HEK293 (cell line): ENCODE measurements at regions not wholly inside any gene's neighbourhood (a gene's known extent, or its start where the extent isn't known, plus 50 kb on each side); places are given as distances from the start of the nearest gene placed in this dataset.

Source experiments
- CTCF ChIA-PET: fragments of 350-600 bp; formaldehyde crosslinking; extraction: SDS; loops from one replicate; lab custom pipeline; 2021; ENCODE audit warnings: antibody characterized with exemption; lab: Yijun Ruan, JAX
- POLR2A ChIA-PET: fragments of 300-600 bp; formaldehyde crosslinking; extraction: SDS; loops from one replicate; lab custom pipeline; 2020; ENCODE audit warnings: antibody characterized with exemption, inconsistent platforms; lab: Yijun Ruan, JAX
- H3K27ac ChIP-seq: fragments of 200-500 bp; sonication (Bioruptor generic); 2 replicates; pipeline ENCODE4 v1.5.1; 2014; ENCODE audit warnings: low read depth, low read length, control low read depth, inconsistent platforms; ENCODE audit errors: extremely low read depth
- H3K36me3 ChIP-seq, 2 experiments: fragments of 200-500 bp in 1 of 2; sonication (Bioruptor generic) in 1 of 2; 1 replicate in 1 of 2; 2 replicates in 1 of 2; pipeline ENCODE4 v1.5.1; 2014 to 2017; ENCODE audit warnings: inconsistent platforms in 2 of 2, low read length in 2 of 2; ENCODE audit not compliant: control insufficient read depth in 2 of 2, insufficient read depth in 1 of 2
- H3K4me1 ChIP-seq: fragments of 200-500 bp; sonication (Bioruptor generic); 2 replicates; pipeline ENCODE4 v1.5.1; 2014; ENCODE audit warnings: mild to moderate bottlenecking, low read length, inconsistent platforms; ENCODE audit not compliant: control insufficient read depth, insufficient read depth
- H3K4me3 ChIP-seq: 2 replicates; pipeline ENCODE4 v1.5.1; 2011; ENCODE audit warnings: low read depth, mild to moderate bottlenecking, control low read depth, low read length, moderate library complexity
- H3K9me3 ChIP-seq: fragments of 200-500 bp; sonication (Bioruptor generic); 2 replicates; pipeline ENCODE4 v1.5.1; 2014; ENCODE audit warnings: low read depth, low read length, inconsistent platforms; ENCODE audit not compliant: control insufficient read depth, insufficient read depth
- BCL11A ChIP-seq: fragments of 450-650 bp; formaldehyde crosslinking; IDR thresholded peaks from 2 replicates; pipeline ENCODE4 v1.5.1; 2016; ENCODE audit warnings: low read depth, missing biosample characterization, missing genetic modification characterization
- KLF7 ChIP-seq: fragments of 450-650 bp; formaldehyde crosslinking; IDR thresholded peaks from 2 replicates; pipeline ENCODE4 v1.5.1; 2016; ENCODE audit warnings: missing biosample characterization, missing genetic modification characterization, borderline replicate concordance
- OVOL3 ChIP-seq: fragments of 450-650 bp; formaldehyde crosslinking; IDR thresholded peaks from 2 replicates; pipeline ENCODE4 v1.5.1; 2016; ENCODE audit warnings: missing biosample characterization, missing genetic modification characterization
- SALL2 ChIP-seq: fragments of 450-650 bp; formaldehyde crosslinking; IDR thresholded peaks from 2 replicates; pipeline ENCODE4 v1.5.0; 2017; ENCODE audit warnings: missing biosample characterization, mild to moderate bottlenecking, missing genetic modification characterization, borderline replicate concordance
- SETDB1 ChIP-seq: IDR thresholded peaks from one replicate; pipeline ENCODE4 v1.6.1; 2017; ENCODE audit warnings: mild to moderate bottlenecking, low read length, moderate library complexity, mixed read lengths; ENCODE audit not compliant: insufficient read length
- TRIM28 ChIP-seq: IDR thresholded peaks from 2 replicates; pipeline ENCODE4 v1.6.1; 2011; ENCODE audit warnings: low read length, control low read depth, borderline replicate concordance
- TSHZ1 ChIP-seq: fragments of 450-650 bp; formaldehyde crosslinking; IDR thresholded peaks from 2 replicates; pipeline ENCODE4 v1.5.1; 2016; ENCODE audit warnings: missing biosample characterization, missing genetic modification characterization, borderline replicate concordance
- ZBTB44 ChIP-seq: fragments of 450-650 bp; IDR thresholded peaks from 2 replicates; pipeline ENCODE4 v1.5.1; 2018; ENCODE audit warnings: missing biosample characterization, mild to moderate bottlenecking, missing genetic modification characterization
- ZBTB48 ChIP-seq: fragments of 450-650 bp; formaldehyde crosslinking; IDR thresholded peaks from 2 replicates; pipeline ENCODE4 v1.5.1; 2016; ENCODE audit warnings: missing biosample characterization, missing genetic modification characterization
- ZNF16 ChIP-seq: fragments of 450-650 bp; formaldehyde crosslinking; IDR thresholded peaks from 2 replicates; pipeline ENCODE4 v1.5.1; 2016; ENCODE audit warnings: low read depth, missing biosample characterization, missing genetic modification characterization
- ZNF280D ChIP-seq: fragments of 450-650 bp; formaldehyde crosslinking; IDR thresholded peaks from 2 replicates; pipeline ENCODE4 v1.5.1; 2016; ENCODE audit warnings: missing biosample characterization, missing genetic modification characterization
- ZNF404 ChIP-seq: fragments of 450-650 bp; formaldehyde crosslinking; IDR thresholded peaks from 2 replicates; pipeline ENCODE4 v1.5.1; 2017; ENCODE audit warnings: missing biosample characterization, missing genetic modification characterization
- ZNF548 ChIP-seq: fragments of 450-650 bp; formaldehyde crosslinking; IDR thresholded peaks from 2 replicates; pipeline ENCODE4 v1.5.1; 2016; ENCODE audit warnings: missing biosample characterization, missing genetic modification characterization
- ZNF707 ChIP-seq: fragments of 450-650 bp; formaldehyde crosslinking; IDR thresholded peaks from 2 replicates; pipeline ENCODE4 v1.5.1; 2016; ENCODE audit warnings: missing biosample characterization, missing genetic modification characterization
- ZNF747 ChIP-seq: fragments of 450-650 bp; formaldehyde crosslinking; IDR thresholded peaks from 2 replicates; pipeline ENCODE4 v1.5.1; 2016; ENCODE audit warnings: missing biosample characterization, missing genetic modification characterization
- TF ChIP-seq, protein P1 (sequence below): fragments of 450-650 bp; formaldehyde crosslinking; IDR thresholded peaks from 2 replicates; pipeline ENCODE4 v1.5.1; 2016; ENCODE audit warnings: missing biosample characterization, missing genetic modification characterization
- TF ChIP-seq, protein P2 (sequence below): fragments of 450-650 bp; formaldehyde crosslinking; IDR thresholded peaks from 2 replicates; pipeline ENCODE4 v1.5.1; 2016; ENCODE audit warnings: missing biosample characterization, missing genetic modification characterization
- TF ChIP-seq, protein P3 (sequence below): fragments of 450-650 bp; formaldehyde crosslinking; IDR thresholded peaks from 2 replicates; pipeline ENCODE4 v1.5.1; 2016; ENCODE audit warnings: missing biosample characterization, missing genetic modification characterization

DNA sequence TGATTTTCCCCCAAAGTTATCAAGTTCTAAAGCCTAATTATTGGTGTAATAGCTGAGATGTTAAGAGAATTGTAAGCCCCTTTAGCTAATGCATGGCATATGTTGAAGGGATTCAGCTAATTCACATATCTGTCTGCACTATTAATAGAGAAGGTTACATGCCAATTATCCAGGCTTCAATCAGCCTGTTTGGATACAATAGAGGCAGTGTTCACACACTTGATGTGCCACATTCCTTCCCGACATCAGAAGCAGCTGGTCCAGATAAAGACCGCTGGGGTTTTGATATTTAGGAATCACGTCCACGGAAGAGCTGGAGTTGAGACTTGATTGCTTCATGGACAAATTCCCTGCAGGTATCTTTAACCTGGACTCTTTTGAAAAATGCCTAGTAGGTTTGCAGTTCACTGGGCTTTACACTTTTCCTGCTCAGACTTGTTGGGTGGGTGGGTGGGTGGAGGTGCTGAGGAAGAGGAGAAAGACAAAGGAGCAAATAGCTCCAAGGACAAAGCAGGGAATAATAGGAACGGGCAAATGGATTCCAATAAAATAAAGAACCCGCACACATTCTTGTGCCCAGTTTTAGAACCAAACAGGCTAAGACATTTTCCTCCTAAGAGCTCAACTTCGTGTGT, 142.6 kb upstream of the ZNF217 start:
- H3K4me3 ChIP-seq = no peak overlapping the region
- CTCF ChIA-PET = interaction anchor here (0.6 to 1.2 kb wide), 8 partner anchors 13 to 192 kb away, joined by 3 to 6 read pairs (median 3); no protein-coding TSS in a partner anchor
- POLR2A ChIA-PET = no interaction called here
- no peaks in the 10 kb centered on the region for H3K36me3 ChIP-seq
- H3K4me1 ChIP-seq = peaks cover 16% of the 10 kb centered on the region
- no peak overlapping the region; the same call in 1 of the 2 replicates for H3K27ac ChIP-seq
- H3K9me3 ChIP-seq = no peaks in the 10 kb centered on the region
- TF ChIP-seq KLF7 (tag by site-specific recombination) = no peak
- TF ChIP-seq ZNF404 (tag by site-specific recombination) = no peak
- no peak for TF ChIP-seq SETDB1
- no peak for TF ChIP-seq ZNF548 (tag by site-specific recombination)
- no peak for TF ChIP-seq OVOL3 (tag by site-specific recombination)
- TF ChIP-seq, protein P1, sequence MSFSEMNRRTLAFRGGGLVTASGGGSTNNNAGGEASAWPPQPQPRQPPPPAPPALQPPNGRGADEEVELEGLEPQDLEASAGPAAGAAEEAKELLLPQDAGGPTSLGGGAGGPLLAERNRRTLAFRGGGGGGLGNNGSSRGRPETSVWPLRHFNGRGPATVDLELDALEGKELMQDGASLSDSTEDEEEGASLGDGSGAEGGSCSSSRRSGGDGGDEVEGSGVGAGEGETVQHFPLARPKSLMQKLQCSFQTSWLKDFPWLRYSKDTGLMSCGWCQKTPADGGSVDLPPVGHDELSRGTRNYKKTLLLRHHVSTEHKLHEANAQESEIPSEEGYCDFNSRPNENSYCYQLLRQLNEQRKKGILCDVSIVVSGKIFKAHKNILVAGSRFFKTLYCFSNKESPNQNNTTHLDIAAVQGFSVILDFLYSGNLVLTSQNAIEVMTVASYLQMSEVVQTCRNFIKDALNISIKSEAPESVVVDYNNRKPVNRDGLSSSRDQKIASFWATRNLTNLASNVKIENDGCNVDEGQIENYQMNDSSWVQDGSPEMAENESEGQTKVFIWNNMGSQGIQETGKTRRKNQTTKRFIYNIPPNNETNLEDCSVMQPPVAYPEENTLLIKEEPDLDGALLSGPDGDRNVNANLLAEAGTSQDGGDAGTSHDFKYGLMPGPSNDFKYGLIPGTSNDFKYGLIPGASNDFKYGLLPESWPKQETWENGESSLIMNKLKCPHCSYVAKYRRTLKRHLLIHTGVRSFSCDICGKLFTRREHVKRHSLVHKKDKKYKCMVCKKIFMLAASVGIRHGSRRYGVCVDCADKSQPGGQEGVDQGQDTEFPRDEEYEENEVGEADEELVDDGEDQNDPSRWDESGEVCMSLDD (tag by site-specific recombination) = no peak
- TF ChIP-seq ZBTB48 (tag by site-specific recombination) = no peak
- TF ChIP-seq ZNF16 = no peak
- TF ChIP-seq ZNF747 = no peak
- TF ChIP-seq ZNF280D (tag by site-specific recombination) = no peak
- TF ChIP-seq ZNF707 (tag by site-specific recombination) = no peak
- TF ChIP-seq, protein P2, sequence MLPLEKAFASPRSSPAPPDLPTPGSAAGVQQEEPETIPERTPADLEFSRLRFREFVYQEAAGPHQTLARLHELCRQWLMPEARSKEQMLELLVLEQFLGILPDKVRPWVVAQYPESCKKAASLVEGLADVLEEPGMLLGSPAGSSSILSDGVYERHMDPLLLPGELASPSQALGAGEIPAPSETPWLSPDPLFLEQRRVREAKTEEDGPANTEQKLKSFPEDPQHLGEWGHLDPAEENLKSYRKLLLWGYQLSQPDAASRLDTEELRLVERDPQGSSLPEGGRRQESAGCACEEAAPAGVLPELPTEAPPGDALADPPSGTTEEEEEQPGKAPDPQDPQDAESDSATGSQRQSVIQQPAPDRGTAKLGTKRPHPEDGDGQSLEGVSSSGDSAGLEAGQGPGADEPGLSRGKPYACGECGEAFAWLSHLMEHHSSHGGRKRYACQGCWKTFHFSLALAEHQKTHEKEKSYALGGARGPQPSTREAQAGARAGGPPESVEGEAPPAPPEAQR = no peak
- no peak for TF ChIP-seq ZBTB44 (tag by site-specific recombination)
- TF ChIP-seq TRIM28 = no peak
- TF ChIP-seq SALL2 = no peak
- TF ChIP-seq, protein P3, sequence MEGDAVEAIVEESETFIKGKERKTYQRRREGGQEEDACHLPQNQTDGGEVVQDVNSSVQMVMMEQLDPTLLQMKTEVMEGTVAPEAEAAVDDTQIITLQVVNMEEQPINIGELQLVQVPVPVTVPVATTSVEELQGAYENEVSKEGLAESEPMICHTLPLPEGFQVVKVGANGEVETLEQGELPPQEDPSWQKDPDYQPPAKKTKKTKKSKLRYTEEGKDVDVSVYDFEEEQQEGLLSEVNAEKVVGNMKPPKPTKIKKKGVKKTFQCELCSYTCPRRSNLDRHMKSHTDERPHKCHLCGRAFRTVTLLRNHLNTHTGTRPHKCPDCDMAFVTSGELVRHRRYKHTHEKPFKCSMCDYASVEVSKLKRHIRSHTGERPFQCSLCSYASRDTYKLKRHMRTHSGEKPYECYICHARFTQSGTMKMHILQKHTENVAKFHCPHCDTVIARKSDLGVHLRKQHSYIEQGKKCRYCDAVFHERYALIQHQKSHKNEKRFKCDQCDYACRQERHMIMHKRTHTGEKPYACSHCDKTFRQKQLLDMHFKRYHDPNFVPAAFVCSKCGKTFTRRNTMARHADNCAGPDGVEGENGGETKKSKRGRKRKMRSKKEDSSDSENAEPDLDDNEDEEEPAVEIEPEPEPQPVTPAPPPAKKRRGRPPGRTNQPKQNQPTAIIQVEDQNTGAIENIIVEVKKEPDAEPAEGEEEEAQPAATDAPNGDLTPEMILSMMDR (tag by site-specific recombination) = no peak
- TF ChIP-seq TSHZ1 (tag by site-specific recombination) = no peak
- no peak for TF ChIP-seq BCL11A (tag by site-specific recombination)
